HepG2 (cell line): ENCODE measurements at regions not wholly inside any gene's neighbourhood (a gene's known extent, or its start where the extent isn't known, plus 50 kb on each side); places are given as distances from the start of the nearest gene placed in this dataset.

ENCODE experiments used
- BRCA1 ChIP-seq: sonication (generic); formaldehyde crosslinking; IDR thresholded peaks from 2 replicates; pipeline ENCODE4 v1.4.0; 2020; ENCODE audit warnings: missing genetic modification reagents
- FOXA3 ChIP-seq: IDR thresholded peaks from 2 replicates; pipeline ENCODE4 v1.6.1; 2016; ENCODE audit warnings: missing genetic modification reagents, missing compliant biosample characterization
- FOXP1 ChIP-seq, 2 experiments: fragments of 450-650 bp in 1 of 2; IDR thresholded peaks; 2 replicates each; pipeline ENCODE4 v1.6.1; 2017 to 2018; ENCODE audit warnings: antibody characterized with exemption in 1 of 2
- GATA4 ChIP-seq: sonication (generic); IDR thresholded peaks from 2 replicates; pipeline ENCODE4 v1.6.1; 2016; ENCODE audit warnings: antibody characterized with exemption, low read depth, borderline replicate concordance
- KDM2A ChIP-seq: sonication (generic); formaldehyde crosslinking; IDR thresholded peaks from 2 replicates; pipeline ENCODE4 v1.4.0; 2020; ENCODE audit warnings: low read depth, missing genetic modification reagents, borderline replicate concordance
- MAZ ChIP-seq, 2 experiments: sonication (generic) in 1 of 2; formaldehyde crosslinking in 1 of 2; IDR thresholded peaks; 2 replicates each; pipeline versions ENCODE4 v1.5.0 to v1.6.1; 2012 to 2020; ENCODE audit warnings: low read depth in 2 of 2, mild to moderate bottlenecking in 2 of 2, borderline replicate concordance in 1 of 2, improper control_type of control experiment in 1 of 2, low read length in 1 of 2, missing genetic modification reagents in 1 of 2, moderate library complexity in 1 of 2
- MED8 ChIP-seq: sonication (generic); formaldehyde crosslinking; IDR thresholded peaks from 2 replicates; pipeline ENCODE4 v1.8.1; 2023; ENCODE audit warnings: mild to moderate bottlenecking, missing genetic modification reagents; ENCODE audit not compliant: insufficient replicate concordance
- NFKBIZ ChIP-seq: IDR thresholded peaks from 2 replicates; pipeline ENCODE4 v1.6.1; 2018; ENCODE audit warnings: missing genetic modification reagents, missing compliant biosample characterization
- SIX1 ChIP-seq: sonication (generic); formaldehyde crosslinking; IDR thresholded peaks from 2 replicates; pipeline ENCODE4 v1.4.0; 2020; ENCODE audit warnings: missing genetic modification reagents, borderline replicate concordance
- XBP1 ChIP-seq: sonication (generic); formaldehyde crosslinking; IDR thresholded peaks from 2 replicates; pipeline ENCODE4 v1.5.0; 2020; ENCODE audit warnings: missing genetic modification reagents
- ZKSCAN1 ChIP-seq: fragments of 150-350 bp; IDR thresholded peaks from 2 replicates; pipeline ENCODE4 v1.6.1; 2014; ENCODE audit warnings: low read length
- ZNF205 ChIP-seq: IDR thresholded peaks from 2 replicates; pipeline ENCODE4 v1.6.1; 2018; ENCODE audit warnings: missing biosample characterization, missing genetic modification reagents
- ZNF672 ChIP-seq: sonication (generic); formaldehyde crosslinking; IDR thresholded peaks from 2 replicates; pipeline ENCODE4 v1.8.1; 2022; ENCODE audit warnings: missing genetic modification reagents
- TF ChIP-seq, protein P1 (sequence below): sonication (generic); formaldehyde crosslinking; IDR thresholded peaks from 2 replicates; pipeline ENCODE4 v1.4.0; 2020; ENCODE audit warnings: missing genetic modification reagents, borderline replicate concordance
- TF ChIP-seq, protein P2 (sequence below): sonication (generic); formaldehyde crosslinking; IDR thresholded peaks from 2 replicates; pipeline ENCODE4 v1.5.0; 2020; ENCODE audit warnings: missing genetic modification reagents
- TF ChIP-seq, protein P3 (sequence below): sonication (generic); formaldehyde crosslinking; IDR thresholded peaks from 2 replicates; pipeline ENCODE4 v1.8.0; 2022; ENCODE audit warnings: missing genetic modification reagents, low read depth, mild to moderate bottlenecking, borderline replicate concordance
- TF ChIP-seq, protein P4 (sequence below): sonication (generic); formaldehyde crosslinking; conservative IDR thresholded peaks from 2 replicates; pipeline ENCODE4 v1.4.0; 2020; ENCODE audit warnings: missing genetic modification reagents
- TF ChIP-seq, protein P5 (sequence below): IDR thresholded peaks from 2 replicates; pipeline ENCODE4 v1.6.1; 2012; ENCODE audit warnings: inconsistent platforms
- TF ChIP-seq, protein P6 (sequence below): IDR thresholded peaks from 2 replicates; pipeline ENCODE4 v1.6.1; 2016; ENCODE audit warnings: mild to moderate bottlenecking, missing biosample characterization, missing genetic modification reagents

DNA sequence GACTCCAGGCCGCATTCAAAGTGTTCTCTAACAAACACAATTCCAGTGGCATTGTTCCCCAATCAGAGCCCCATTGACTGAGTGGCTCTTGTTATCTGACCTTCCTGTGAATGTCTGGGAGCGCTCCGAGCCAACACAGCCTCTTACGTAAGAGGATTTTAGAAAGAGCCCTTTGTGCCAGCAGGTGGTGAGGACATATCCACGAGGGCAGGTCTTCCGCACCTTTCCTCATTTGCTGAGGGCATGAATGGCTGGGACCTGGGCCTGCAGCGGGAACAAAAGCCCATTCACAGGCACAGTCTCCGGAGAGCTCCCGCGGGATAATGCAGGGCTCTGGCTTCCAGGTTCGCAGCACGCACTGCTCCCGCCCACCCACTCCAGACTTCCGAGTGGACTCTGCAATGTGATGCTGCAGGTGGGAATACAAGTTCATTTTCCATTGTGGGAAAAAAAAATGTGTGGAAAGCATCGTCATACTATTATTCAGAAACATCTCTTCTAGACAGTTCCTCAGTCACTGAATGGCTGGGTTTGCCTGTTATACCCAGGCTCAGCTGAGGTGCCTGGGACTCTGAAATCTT is 295.0 kb upstream of the IGFBP3 start (continued):
- TF ChIP-seq, protein P1, sequence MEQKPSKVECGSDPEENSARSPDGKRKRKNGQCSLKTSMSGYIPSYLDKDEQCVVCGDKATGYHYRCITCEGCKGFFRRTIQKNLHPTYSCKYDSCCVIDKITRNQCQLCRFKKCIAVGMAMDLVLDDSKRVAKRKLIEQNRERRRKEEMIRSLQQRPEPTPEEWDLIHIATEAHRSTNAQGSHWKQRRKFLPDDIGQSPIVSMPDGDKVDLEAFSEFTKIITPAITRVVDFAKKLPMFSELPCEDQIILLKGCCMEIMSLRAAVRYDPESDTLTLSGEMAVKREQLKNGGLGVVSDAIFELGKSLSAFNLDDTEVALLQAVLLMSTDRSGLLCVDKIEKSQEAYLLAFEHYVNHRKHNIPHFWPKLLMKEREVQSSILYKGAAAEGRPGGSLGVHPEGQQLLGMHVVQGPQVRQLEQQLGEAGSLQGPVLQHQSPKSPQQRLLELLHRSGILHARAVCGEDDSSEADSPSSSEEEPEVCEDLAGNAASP (CRISPR knock-in tag) = peak; percentile 79
- TF ChIP-seq, protein P2, sequence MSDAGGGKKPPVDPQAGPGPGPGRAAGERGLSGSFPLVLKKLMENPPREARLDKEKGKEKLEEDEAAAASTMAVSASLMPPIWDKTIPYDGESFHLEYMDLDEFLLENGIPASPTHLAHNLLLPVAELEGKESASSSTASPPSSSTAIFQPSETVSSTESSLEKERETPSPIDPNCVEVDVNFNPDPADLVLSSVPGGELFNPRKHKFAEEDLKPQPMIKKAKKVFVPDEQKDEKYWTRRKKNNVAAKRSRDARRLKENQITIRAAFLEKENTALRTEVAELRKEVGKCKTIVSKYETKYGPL (CRISPR knock-in tag) = peak; percentile 86; the same call in 1 of the 2 replicates
- TF ChIP-seq, protein P3, sequence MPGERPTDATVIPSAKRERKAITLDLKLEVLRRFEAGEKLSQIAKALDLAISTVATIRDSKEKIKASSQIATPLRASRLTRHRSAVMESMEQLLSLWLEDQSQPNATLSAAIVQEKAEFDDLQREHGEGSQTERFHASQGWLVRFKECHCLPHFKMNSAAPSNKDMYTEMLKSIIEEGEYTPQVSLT (CRISPR knock-in tag) = no peak
- no peak for TF ChIP-seq FOXP1 (IDR thresholded peaks at IDR 0.05)
- TF ChIP-seq FOXP1 (CRISPR knock-in tag; IDR thresholded peaks at IDR 0.05) = peak; percentile 48; the same call in 1 of the 2 replicates
- TF ChIP-seq ZKSCAN1 = no peak
- TF ChIP-seq ZNF205 = peak; percentile 96
- no peak for TF ChIP-seq XBP1 (CRISPR knock-in tag)
- no peak for TF ChIP-seq BRCA1 (CRISPR knock-in tag)
- TF ChIP-seq, protein P4, sequence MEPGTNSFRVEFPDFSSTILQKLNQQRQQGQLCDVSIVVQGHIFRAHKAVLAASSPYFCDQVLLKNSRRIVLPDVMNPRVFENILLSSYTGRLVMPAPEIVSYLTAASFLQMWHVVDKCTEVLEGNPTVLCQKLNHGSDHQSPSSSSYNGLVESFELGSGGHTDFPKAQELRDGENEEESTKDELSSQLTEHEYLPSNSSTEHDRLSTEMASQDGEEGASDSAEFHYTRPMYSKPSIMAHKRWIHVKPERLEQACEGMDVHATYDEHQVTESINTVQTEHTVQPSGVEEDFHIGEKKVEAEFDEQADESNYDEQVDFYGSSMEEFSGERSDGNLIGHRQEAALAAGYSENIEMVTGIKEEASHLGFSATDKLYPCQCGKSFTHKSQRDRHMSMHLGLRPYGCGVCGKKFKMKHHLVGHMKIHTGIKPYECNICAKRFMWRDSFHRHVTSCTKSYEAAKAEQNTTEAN (CRISPR knock-in tag) = 0 out of 2 replicates have a peak, but pooled peaks have one; percentile 24
- peak; percentile 71 for TF ChIP-seq MED8 (CRISPR knock-in tag)
- peak; percentile 73 for TF ChIP-seq FOXA3 (CRISPR knock-in tag)
- TF ChIP-seq MAZ (IDR thresholded peaks at IDR 0.05; ENCODE audit: borderline replicate concordance, low read depth, low read length) = no peak
- 0 out of 2 replicates have a peak, but pooled peaks have one; percentile 25 for TF ChIP-seq MAZ (CRISPR knock-in tag; IDR thresholded peaks at IDR 0.05; ENCODE audit: low read depth)
- TF ChIP-seq KDM2A (CRISPR knock-in tag) = peak; percentile 69; the same call in 1 of the 2 replicates
- TF ChIP-seq, protein P5, sequence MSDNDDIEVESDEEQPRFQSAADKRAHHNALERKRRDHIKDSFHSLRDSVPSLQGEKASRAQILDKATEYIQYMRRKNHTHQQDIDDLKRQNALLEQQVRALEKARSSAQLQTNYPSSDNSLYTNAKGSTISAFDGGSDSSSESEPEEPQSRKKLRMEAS = peak; percentile 94
- no peak for TF ChIP-seq ZNF672 (CRISPR knock-in tag)
- TF ChIP-seq, protein P6, sequence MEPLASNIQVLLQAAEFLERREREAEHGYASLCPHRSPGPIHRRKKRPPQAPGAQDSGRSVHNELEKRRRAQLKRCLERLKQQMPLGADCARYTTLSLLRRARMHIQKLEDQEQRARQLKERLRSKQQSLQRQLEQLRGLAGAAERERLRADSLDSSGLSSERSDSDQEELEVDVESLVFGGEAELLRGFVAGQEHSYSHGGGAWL (CRISPR knock-in tag) = 0 out of 2 replicates have a peak, but pooled peaks have one; percentile 43
- TF ChIP-seq SIX1 (CRISPR knock-in tag) = peak; percentile 76; the same call in 1 of the 2 replicates
- TF ChIP-seq NFKBIZ (CRISPR knock-in tag) = peak; percentile 50; the same call in 1 of the 2 replicates
- peak; percentile 36; the same call in 1 of the 2 replicates for TF ChIP-seq GATA4
